Parathyroid adenoma (tissue), 2 donors: ENCODE measurements at regions not wholly inside any gene's neighbourhood (a gene's known extent, or its start where the extent isn't known, plus 50 kb on each side); places are given as distances from the start of the nearest gene placed in this dataset.

Source experiments
- H2AFZ ChIP-seq: fragments of 300-600 bp; sonication (generic); one replicate; pipeline ENCODE4 v1.7.0; 2017; ENCODE audit warnings: antibody characterized with exemption, mild to moderate bottlenecking
- H3K27ac ChIP-seq: fragments of 300-600 bp; sonication (generic); one replicate; pipeline ENCODE4 v1.7.0; 2017
- H3K27me3 ChIP-seq: fragments of 300-600 bp; sonication (generic); one replicate; pipeline ENCODE4 v1.7.0; 2017; ENCODE audit warnings: low read length; ENCODE audit not compliant: control insufficient read depth, insufficient read depth
- H3K36me3 ChIP-seq: fragments of 300-600 bp; sonication (generic); one replicate; pipeline ENCODE4 v1.7.0; 2017; ENCODE audit warnings: low read length; ENCODE audit not compliant: control insufficient read depth, insufficient read depth
- H3K4me1 ChIP-seq: fragments of 300-600 bp; sonication (generic); one replicate; pipeline ENCODE4 v1.7.0; 2017; ENCODE audit warnings: control low read depth
- H3K4me2 ChIP-seq: fragments of 300-600 bp; sonication (generic); one replicate; pipeline ENCODE4 v1.7.0; 2017; ENCODE audit warnings: low read length
- H3K4me3 ChIP-seq: fragments of 300-600 bp; sonication (generic); one replicate; pipeline ENCODE4 v1.7.0; 2017; ENCODE audit warnings: low read depth, low read length
- H3K79me2 ChIP-seq: fragments of 300-600 bp; sonication (generic); one replicate; pipeline ENCODE4 v1.7.0; 2017; ENCODE audit warnings: control low read depth
- H3K9ac ChIP-seq: fragments of 300-600 bp; sonication (generic); one replicate; pipeline ENCODE4 v1.7.0; 2017; ENCODE audit warnings: mild to moderate bottlenecking
- H3K9me3 ChIP-seq: fragments of 300-600 bp; sonication (generic); one replicate; pipeline ENCODE4 v1.7.0; 2017; ENCODE audit warnings: low read length; ENCODE audit not compliant: control insufficient read depth
- CTCF ChIP-seq: fragments of 300-600 bp; sonication (generic); IDR thresholded peaks from one replicate; pipeline ENCODE4 v1.7.0; 2017; ENCODE audit warnings: antibody characterized with exemption, mild to moderate bottlenecking
- donor health status: primary hyperparathyroidism.

GRCh38 chr10:47112612-47113011, 187.4 kb upstream of the GDF10 start:
- Histone ChIP-seq H3K79me2 (no peaks in the 10 kb centered on the region), H3K27me3 (no peaks in the 10 kb centered on the region), H3K9ac (no peak overlapping the region), H3K9me3 (no peaks in the 10 kb centered on the region), H3K4me2 (no peak overlapping the region), H3K27ac (no peak overlapping the region), H3K4me1 (no peaks in the 10 kb centered on the region), H2AFZ (no peak overlapping the region), H3K4me3 (no peak overlapping the region), H3K36me3 (no peaks in the 10 kb centered on the region)
- TF ChIP-seq CTCF: no peak

- no peak for TF ChIP-seq CTCF
- Histone ChIP-seq H3K4me3 (no peak overlapping the region), H3K27ac (no peak overlapping the region), H3K4me1 (no peaks in the 10 kb centered on the region), H3K79me2 (no peaks in the 10 kb centered on the region), H3K4me2 (no peak overlapping the region), H3K9ac (no peak overlapping the region), H3K9me3 (no peaks in the 10 kb centered on the region), H3K36me3 (no peaks in the 10 kb centered on the region), H2AFZ (no peak overlapping the region), H3K27me3 (no peaks in the 10 kb centered on the region)
These were observed 186.0 kb upstream of the GDF10 start for GRCh38 chr10:47113907-47114500.

- TF ChIP-seq CTCF: no peak
These were observed 185.3 kb upstream of the GDF10 start for GRCh38 chr10:47114680-47115186.

GRCh38 chr10:47115322-47115721, 184.7 kb upstream of the GDF10 start:
- no peaks in the 10 kb centered on the region for H3K36me3 ChIP-seq
- no peak overlapping the region for H2AFZ ChIP-seq
- H3K9me3 ChIP-seq: no peaks in the 10 kb centered on the region
- no peak overlapping the region for H3K4me3 ChIP-seq
- H3K4me2 ChIP-seq: no peak overlapping the region
- no peak overlapping the region for H3K9ac ChIP-seq
- no peaks in the 10 kb centered on the region for H3K4me1 ChIP-seq
- H3K27me3 ChIP-seq: no peaks in the 10 kb centered on the region
- no peak overlapping the region for H3K27ac ChIP-seq
- no peaks in the 10 kb centered on the region for H3K79me2 ChIP-seq
- no peak for TF ChIP-seq CTCF

More at GRCh38 chr10:47114680-47115186, 185.3 kb upstream of the GDF10 start:
- no peak overlapping the region for H3K4me3 ChIP-seq
- H3K36me3 ChIP-seq: no peaks in the 10 kb centered on the region
- H3K27me3 ChIP-seq: no peaks in the 10 kb centered on the region
- no peak overlapping the region for H2AFZ ChIP-seq
- no peak overlapping the region for H3K9ac ChIP-seq
- H3K9me3 ChIP-seq: no peaks in the 10 kb centered on the region
- no peak overlapping the region for H3K27ac ChIP-seq
- no peaks in the 10 kb centered on the region for H3K79me2 ChIP-seq
- H3K4me1 ChIP-seq: no peaks in the 10 kb centered on the region
- H3K4me2 ChIP-seq: no peak overlapping the region

GRCh38 chr10:47116445-47116844, 183.6 kb upstream of the GDF10 start:
- no peaks in the 10 kb centered on the region for H3K9me3 ChIP-seq

More at GRCh38 chr10:47116445-47116844, 183.6 kb upstream of the GDF10 start:
- H2AFZ ChIP-seq: no peak overlapping the region
- H3K9ac ChIP-seq: no peak overlapping the region
- H3K79me2 ChIP-seq: no peaks in the 10 kb centered on the region
- no peaks in the 10 kb centered on the region for H3K27me3 ChIP-seq
- no peak overlapping the region for H3K4me3 ChIP-seq
- H3K27ac ChIP-seq: no peak overlapping the region
- H3K4me2 ChIP-seq: no peak overlapping the region
- no peak for TF ChIP-seq CTCF
- H3K4me1 ChIP-seq: no peaks in the 10 kb centered on the region
- H3K36me3 ChIP-seq: no peaks in the 10 kb centered on the region
